SK-MEL-5 (cell line): ENCODE measurements at regions not wholly inside any gene's neighbourhood (a gene's known extent, or its start where the extent isn't known, plus 50 kb on each side); places are given as distances from the start of the nearest gene placed in this dataset.
A peak's percentile ranks its signal among the peaks of the same experiment; 100 is the strongest.

Experiments
- DNase-seq: peaks from one replicate; pipeline ENCODE4 v3.0.0-alpha.2; 2016; ENCODE audit warnings: low read depth, low spot score
- in situ Hi-C: cut with HindIII; loops from 2 replicates; pipeline ENCODE4 v1.10.0; 2016; ENCODE audit warnings: low sequenced_read_pairs, high pct_unique_total_duplicates, low pct_unique_long_range_greater_than_20kb

GRCh38 chr17:79174905-79175856, 100.6 kb downstream of the ENGASE start:
- DNase-seq: no peak
- in situ Hi-C loops: loop anchor here (25.0 kb wide), 1 partner anchor 487 kb away; no protein-coding TSS in a partner anchor

- no peak for DNase-seq
- in situ Hi-C loops: no loop called here
These were observed 99.7 kb downstream of the ENGASE start for GRCh38 chr17:79174193-79174765.

- in situ Hi-C loops: no loop called here
- no peak for DNase-seq
These were observed 96.6 kb downstream of the ENGASE start for GRCh38 chr17:79171188-79171587.

DNA sequence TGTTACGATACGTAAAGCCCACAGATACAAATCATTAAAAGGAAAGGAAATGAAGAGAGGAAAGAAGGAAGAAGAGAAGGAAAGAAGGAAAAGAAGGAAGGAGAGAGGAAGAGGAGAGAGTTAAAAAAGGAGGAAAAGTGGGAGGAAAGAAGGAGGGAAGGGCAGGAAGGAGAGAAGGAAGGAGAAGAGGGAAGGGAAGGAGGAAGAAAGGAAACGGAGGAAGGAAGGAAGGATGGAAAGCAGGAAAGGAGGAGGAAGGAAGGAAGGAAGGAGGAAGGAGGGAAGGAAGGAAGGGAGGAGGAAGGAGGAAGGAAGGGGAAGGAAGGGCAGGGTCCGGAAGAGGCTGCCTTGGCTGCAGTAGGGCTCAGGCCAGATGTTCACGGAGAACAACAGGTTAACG, 95.2 kb downstream of the ENGASE start:
- no peak for DNase-seq
- in situ Hi-C loops: no loop called here

DNA sequence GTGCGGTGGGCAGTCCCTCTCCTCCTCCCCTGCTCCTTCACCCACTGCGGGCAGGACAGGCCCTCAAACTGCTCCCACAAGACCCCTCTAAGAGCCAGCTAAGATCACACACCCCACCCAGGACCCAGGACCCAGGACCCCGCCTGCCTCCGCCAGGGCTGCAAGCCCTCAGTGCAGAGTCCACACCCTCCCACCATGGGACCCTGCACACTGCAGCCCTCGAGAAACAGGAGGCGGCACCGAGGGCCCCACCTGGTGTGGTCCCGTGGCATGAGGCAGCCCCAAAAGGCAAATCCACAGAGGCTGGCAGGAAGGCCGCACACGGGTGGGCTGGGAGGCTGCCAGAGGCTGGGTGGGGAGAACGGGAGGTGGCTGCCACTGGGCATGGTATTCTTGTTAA, 94.7 kb downstream of the ENGASE start:
- DNase-seq: no peak
- in situ Hi-C loops: no loop called here

- in situ Hi-C loops: no loop called here
- peak; percentile 75 for DNase-seq
These were observed 93.9 kb downstream of the ENGASE start for GRCh38 chr17:79168486-79169055.

GRCh38 chr17:79167486-79167885, 92.9 kb downstream of the ENGASE start:
- in situ Hi-C loops: no loop called here
- DNase-seq: no peak

GRCh38 chr17:79165756-79166473, 91.3 kb downstream of the ENGASE start:
- no peak for DNase-seq
- in situ Hi-C loops: no loop called here

DNA sequence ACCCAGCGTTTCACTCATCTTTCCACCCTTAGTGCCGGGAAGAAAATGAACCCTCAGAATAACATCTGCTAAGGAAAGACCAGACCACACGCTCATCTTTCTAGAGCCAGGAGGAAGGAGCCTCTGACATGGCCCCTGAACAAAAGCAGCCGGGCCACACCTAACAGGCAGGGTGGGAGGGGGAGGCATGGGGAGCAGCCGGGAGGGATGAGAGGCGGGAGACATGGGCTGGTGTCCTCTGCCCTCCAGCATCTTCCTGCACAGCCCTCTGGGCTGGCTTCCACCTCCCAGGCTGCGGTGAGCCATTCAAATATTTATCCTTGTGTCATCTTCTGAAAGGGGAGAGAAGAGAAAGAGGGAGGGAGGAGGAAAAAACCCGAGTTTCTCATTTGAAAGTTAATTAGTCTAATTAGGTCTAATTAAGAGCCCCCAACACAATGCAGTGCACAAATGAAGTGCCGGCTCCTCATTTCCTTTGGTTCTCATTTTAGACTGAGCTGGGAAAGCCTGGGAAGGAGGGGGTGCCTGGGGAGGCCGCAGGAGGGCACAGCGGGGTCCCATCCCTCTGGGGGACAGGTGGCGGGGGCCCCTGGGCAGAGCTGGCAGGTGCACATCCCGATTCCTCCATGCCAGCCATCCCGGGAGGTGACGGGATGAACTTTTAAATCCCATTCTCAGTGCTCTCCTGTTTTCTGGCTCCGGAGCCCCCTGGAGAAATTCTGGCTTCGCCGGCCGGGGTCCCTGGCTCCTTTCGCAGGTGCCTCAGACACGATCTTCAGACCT, 90.5 kb downstream of the ENGASE start:
- DNase-seq: no peak
- in situ Hi-C loops: no loop called here

GRCh38 chr17:79164408-79164807, 89.8 kb downstream of the ENGASE start:
- no peak for DNase-seq
- in situ Hi-C loops: no loop called here

DNA sequence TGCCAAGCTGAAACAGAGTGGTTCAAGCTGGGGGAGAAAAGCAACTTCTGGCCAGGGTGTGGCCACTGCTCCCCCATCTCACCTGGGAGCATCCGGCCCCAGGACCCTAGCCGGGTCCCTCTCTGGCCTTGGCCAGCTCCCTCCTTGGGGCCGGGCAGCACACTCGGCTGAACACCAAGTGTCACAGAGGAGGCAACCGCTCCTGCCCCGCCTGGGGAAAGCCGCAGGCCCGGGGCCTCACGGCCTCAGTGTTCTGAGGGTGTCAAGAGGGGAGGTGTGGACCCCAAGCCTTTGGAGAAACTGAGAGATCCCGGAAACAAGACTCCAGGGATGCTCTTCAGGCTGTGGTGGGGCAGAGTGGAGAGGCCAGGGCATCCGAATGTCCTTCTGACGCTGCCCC, 88.4 kb downstream of the ENGASE start:
- in situ Hi-C loops: no loop called here
- DNase-seq: no peak

DNA sequence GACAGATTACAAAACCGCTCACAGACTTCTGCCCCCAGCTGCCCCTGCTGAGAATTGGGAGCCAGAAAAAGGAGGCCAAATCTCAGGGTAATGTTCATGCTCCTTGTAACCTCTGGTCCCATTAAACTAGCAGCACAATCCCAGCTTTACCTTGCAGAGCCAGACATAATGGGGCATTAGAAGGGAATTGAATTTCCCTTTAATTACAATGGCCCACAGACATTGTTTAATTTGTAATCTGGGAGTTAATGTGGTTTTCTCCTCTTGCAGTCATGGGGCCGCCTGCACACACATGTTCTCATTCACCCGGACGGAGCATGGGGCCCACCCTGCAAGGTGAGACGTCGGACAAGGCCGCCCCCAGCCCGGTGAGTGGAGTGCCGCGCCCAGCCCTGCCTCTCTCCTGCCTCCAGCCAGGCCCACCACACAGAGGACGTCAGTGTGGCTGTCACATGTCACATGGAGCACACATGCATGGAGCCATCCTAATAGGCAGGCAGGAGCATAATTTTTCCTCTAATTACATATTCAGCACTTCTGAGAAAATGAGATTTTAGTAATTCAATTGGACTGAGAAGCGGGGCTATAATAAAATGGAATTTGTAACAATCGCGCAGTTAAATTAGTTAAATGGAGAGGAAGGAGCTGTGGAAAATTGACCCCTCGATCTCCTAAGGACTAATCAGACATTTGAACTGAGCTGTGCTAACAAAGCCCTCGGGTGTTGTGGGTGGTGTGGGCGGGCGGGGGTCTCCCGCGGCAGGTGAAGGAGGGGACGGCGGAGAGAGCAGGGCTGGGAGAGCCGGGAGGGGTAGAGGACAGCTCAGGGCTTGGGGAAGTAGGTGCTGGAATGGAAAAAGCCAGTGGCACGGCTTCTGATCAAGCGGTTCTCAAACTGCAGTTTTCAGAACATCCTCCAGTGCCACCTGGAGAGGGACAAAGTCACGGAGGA, 87.7 kb downstream of the ENGASE start:
- no peak for DNase-seq
- in situ Hi-C loops: no loop called here

GRCh38 chr17:79160980-79161636, 86.5 kb downstream of the ENGASE start:
- no peak for DNase-seq
- in situ Hi-C loops: no loop called here

GRCh38 chr17:79159926-79160325, 85.3 kb downstream of the ENGASE start:
- in situ Hi-C loops: no loop called here

DNA sequence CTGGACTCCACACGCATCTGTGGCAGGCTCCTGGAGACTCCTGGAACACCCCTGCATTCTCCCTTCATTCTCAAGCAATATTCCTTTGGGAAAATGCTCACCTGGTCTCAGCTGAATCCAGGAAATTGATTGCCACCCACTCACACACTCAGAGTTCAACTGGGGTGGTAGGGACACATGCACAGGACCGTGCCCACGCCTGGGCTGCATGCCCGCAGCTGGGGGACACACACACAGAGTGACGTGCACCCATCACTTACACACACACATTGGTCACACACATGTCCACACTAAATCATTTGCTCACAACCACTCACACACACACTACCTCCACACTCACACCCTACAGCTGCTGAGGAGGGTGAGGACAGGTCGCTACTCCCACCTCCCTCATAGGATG, 84.8 kb downstream of the ENGASE start:
- no peak for DNase-seq
- in situ Hi-C loops: no loop called here

More at GRCh38 chr17:79159926-79160325, 85.3 kb downstream of the ENGASE start:
- DNase-seq: no peak
